GM21737 (cell line): ENCODE measurements at regions not wholly inside any gene's neighbourhood (a gene's known extent, or its start where the extent isn't known, plus 50 kb on each side); places are given as distances from the start of the nearest gene placed in this dataset.
"Not testable (repeated sequence)": the region's sequence is repeated elsewhere in the genome, so short reads cannot be mapped to it uniquely, and the experiment has no call there.

ENCODE experiments used
- ATAC-seq: cut with Tn5 transposase; IDR thresholded peaks from one replicate; pipeline ENCODE4 v1.9.1; 2021; ENCODE audit warnings: mild to moderate bottlenecking, moderate library complexity; ENCODE audit not compliant: unreplicated experiment

- ATAC-seq = no peak
Measured at GRCh38 chr4:107392951-107393350, 327.1 kb downstream of the PAPSS1 start.

- no peak for ATAC-seq
Measured at GRCh38 chr4:107392380-107392779, 327.7 kb downstream of the PAPSS1 start.

- no peak for ATAC-seq
Measured at GRCh38 chr4:107391630-107392028, 328.4 kb downstream of the PAPSS1 start.

- no peak for ATAC-seq
Measured at GRCh38 chr4:107391009-107391629, 328.9 kb downstream of the PAPSS1 start.

GRCh38 chr4:107389965-107390364, 330.1 kb downstream of the PAPSS1 start:
- ATAC-seq = no peak

GRCh38 chr4:107388736-107389274, 331.2 kb downstream of the PAPSS1 start:
- ATAC-seq = no peak

- ATAC-seq = no peak
Measured at GRCh38 chr4:107380836-107381438, 339.1 kb downstream of the PAPSS1 start.

GRCh38 chr4:107380190-107380589, 339.8 kb downstream of the PAPSS1 start:
- no peak for ATAC-seq

GRCh38 chr4:107379054-107379869, 340.8 kb downstream of the PAPSS1 start:
- no peak for ATAC-seq

GRCh38 chr4:107376293-107376692, 340.2 kb upstream of the DKK2 start:
- ATAC-seq = no peak

GRCh38 chr4:107366900-107367299, 330.8 kb upstream of the DKK2 start:
- ATAC-seq = no peak

- no peak for ATAC-seq
Measured at GRCh38 chr4:107366016-107366735, 330.1 kb upstream of the DKK2 start.

GRCh38 chr4:107363125-107363524, 327.0 kb upstream of the DKK2 start:
- ATAC-seq = no peak

GRCh38 chr4:107359208-107359607, 323.1 kb upstream of the DKK2 start:
- no peak for ATAC-seq

- not testable (repeated sequence) for ATAC-seq
Measured at GRCh38 chr4:107354304-107354703, 318.2 kb upstream of the DKK2 start.

- ATAC-seq = no peak
Measured at GRCh38 chr4:107351196-107351595, 315.1 kb upstream of the DKK2 start.

- ATAC-seq = no peak
Measured at GRCh38 chr4:107349732-107350131, 313.6 kb upstream of the DKK2 start.

GRCh38 chr4:107349266-107349665, 313.2 kb upstream of the DKK2 start:
- ATAC-seq = no peak

GRCh38 chr4:107348188-107349050, 312.3 kb upstream of the DKK2 start:
- no peak for ATAC-seq

- ATAC-seq = no peak
Measured at GRCh38 chr4:107333518-107333917, 297.4 kb upstream of the DKK2 start.
